HL-60 (cell line): ENCODE measurements at regions not wholly inside any gene's neighbourhood (a gene's known extent, or its start where the extent isn't known, plus 50 kb on each side); places are given as distances from the start of the nearest gene placed in this dataset.

Experiments used
- DNase-seq, 2 experiments: peaks; one replicate each; pipeline ENCODE4 v3.0.0-alpha.2; 2010 to 2020; ENCODE audit warnings: low read depth in 1 of 2, low spot score in 1 of 2
- H3K27ac ChIP-seq: fragments of 250-450 bp; sonication (Bioruptor Pico); replicated peaks from 2 replicates; pipeline ENCODE4 v1.5.1; 2020; ENCODE audit warnings: mild to moderate bottlenecking, moderate library complexity
- H3K27me3 ChIP-seq: fragments of 250-450 bp; sonication (Bioruptor Pico); 2 replicates; pipeline ENCODE4 v1.5.1; 2021; ENCODE audit warnings: mild to moderate bottlenecking, moderate library complexity; ENCODE audit not compliant: insufficient read depth, poor library complexity, severe bottlenecking
- H3K4me3 ChIP-seq: replicated peaks from 2 replicates; pipeline ENCODE4 v1.5.1; 2011; ENCODE audit warnings: mild to moderate bottlenecking, control low read depth, low read length; ENCODE audit not compliant: insufficient read depth
- CTCF ChIP-seq: IDR thresholded peaks from one replicate; pipeline ENCODE4 v1.5.1; 2011; ENCODE audit warnings: low read length, control low read depth, inconsistent platforms; ENCODE audit not compliant: insufficient read depth
- GABPA ChIP-seq: IDR thresholded peaks from 2 replicates; pipeline ENCODE4 v1.6.1; 2012; ENCODE audit warnings: low read depth
- POLR2AphosphoS5 ChIP-seq: IDR thresholded peaks from 2 replicates; pipeline ENCODE4 v1.6.1; 2012; ENCODE audit warnings: low read depth
- REST ChIP-seq: IDR thresholded peaks from 2 replicates; pipeline ENCODE4 v1.6.1; 2012; ENCODE audit warnings: low read depth; ENCODE audit not compliant: insufficient replicate concordance
- SPI1 ChIP-seq: IDR thresholded peaks from 2 replicates; pipeline ENCODE4 v1.6.1; 2012; ENCODE audit warnings: low read depth, mild to moderate bottlenecking, borderline replicate concordance

GRCh38 chr12:115838952-115839351 is 438.5 kb downstream of the MED13L start:
- no peaks in the 10 kb centered on the region for H3K27me3 ChIP-seq
- no peak for DNase-seq
- no peak for TF ChIP-seq SPI1
- TF ChIP-seq POLR2AphosphoS5: no peak
- TF ChIP-seq CTCF: no peak
- TF ChIP-seq REST: no peak
- no peak for TF ChIP-seq GABPA
- H3K4me3 ChIP-seq: no peak overlapping the region
- no peak overlapping the region for H3K27ac ChIP-seq

DNA sequence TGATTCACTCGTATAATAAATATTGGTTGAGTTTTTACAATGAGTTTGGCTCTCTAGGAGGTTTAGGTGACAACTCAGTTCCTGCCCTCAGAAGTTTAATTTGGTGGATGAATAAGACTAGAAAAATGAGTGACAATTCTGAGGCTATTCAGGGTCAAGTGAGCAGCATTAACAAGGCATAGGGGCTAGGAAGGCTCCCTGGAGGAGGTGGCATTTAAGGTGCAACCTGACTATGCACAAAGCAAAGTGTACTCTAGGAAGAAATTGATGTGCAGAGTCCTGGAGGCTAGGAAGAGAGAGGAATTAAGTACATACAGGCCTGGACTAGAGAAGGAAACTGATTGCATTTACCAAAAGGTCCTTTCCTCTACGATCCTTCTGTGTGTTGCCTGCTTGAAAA is 440.3 kb downstream of the MED13L start:
- Histone ChIP-seq H3K4me3 (no peak overlapping the region), H3K27ac (no peak overlapping the region), H3K27me3 (no peaks in the 10 kb centered on the region)
- DNase-seq: no peak
- TF ChIP-seq CTCF: no peak
- no peak for TF ChIP-seq SPI1
- TF ChIP-seq REST: no peak
- TF ChIP-seq POLR2AphosphoS5: no peak
- TF ChIP-seq GABPA: no peak

- Histone ChIP-seq H3K4me3 (no peak overlapping the region), H3K27ac (no peak overlapping the region), H3K27me3 (no peaks in the 10 kb centered on the region)
- DNase-seq: no peak
- TF ChIP-seq REST (no peak), CTCF (no peak), GABPA (no peak), POLR2AphosphoS5 (no peak), SPI1 (no peak)
Measured at GRCh38 chr12:115835445-115835844, 442.0 kb downstream of the MED13L start.
